Endothelial cell of umbilical vein (primary cell): ENCODE measurements at regions not wholly inside any gene's neighbourhood (a gene's known extent, or its start where the extent isn't known, plus 50 kb on each side); places are given as distances from the start of the nearest gene placed in this dataset.

Experiments used
- BruUV-seq: library from RNA; stranded (reverse); fragments of 400-500 nt; replicated peaks from 2 replicates; lab custom pipeline; 2021; lab: Mats Ljungman, UMichigan
- CTCF ChIA-PET: fragments of 300-600, 350-600 bp; sonication (Branson Sonifier 250); formaldehyde crosslinking; loops from one replicate; lab custom pipeline; 2021; ENCODE audit warnings: antibody characterized with exemption, inconsistent platforms; lab: Charles Lee
- POLR2A ChIA-PET: fragments of 300-600, 350-600 bp; sonication (Branson Sonifier 250); formaldehyde crosslinking; loops from one replicate; lab custom pipeline; 2021; ENCODE audit warnings: antibody characterized with exemption, inconsistent platforms; lab: Charles Lee
- DNase-seq: peaks from one replicate; pipeline ENCODE4 v3.0.0-alpha.2; 2011; ENCODE audit warnings: low read depth, low spot score
- FAIRE-seq: peaks from 2 replicates; lab custom pipeline; 2011; peaks lifted over from hg19 to GRCh38; lab: Jason Lieb, UNC
- H2AFZ ChIP-seq: 2 replicates; pipeline ENCODE4 v1.6.0; 2012; ENCODE audit warnings: low read depth, low read length, control low read depth, inconsistent platforms
- H3K27ac ChIP-seq: 2 replicates; pipeline ENCODE4 v1.5.1; 2011; ENCODE audit warnings: low read depth, mild to moderate bottlenecking, control low read depth, low read length, moderate library complexity; ENCODE audit not compliant: insufficient read depth
- H3K27me3 ChIP-seq, 2 experiments: 2 replicates each; pipeline versions ENCODE4 v1.6.0 to v1.6.1; 2011; ENCODE audit warnings: low read length in 2 of 2, mixed read lengths in 1 of 2; ENCODE audit not compliant: control insufficient read depth in 2 of 2, insufficient read depth in 2 of 2
- H3K36me3 ChIP-seq, 2 experiments: 2 replicates in 1 of 2; 3 replicates in 1 of 2; pipeline ENCODE4 v1.5.1; 2011; ENCODE audit warnings: low read length in 2 of 2, mild to moderate bottlenecking in 1 of 2, moderate library complexity in 1 of 2; ENCODE audit not compliant: control insufficient read depth in 2 of 2, insufficient read depth in 2 of 2; ENCODE audit errors: extremely low read depth in 1 of 2
- H3K4me1 ChIP-seq: 3 replicates; pipeline ENCODE4 v1.5.1; 2011; ENCODE audit warnings: mild to moderate bottlenecking, low read length; ENCODE audit not compliant: control insufficient read depth, insufficient read depth; ENCODE audit errors: extremely low read depth
- H3K4me2 ChIP-seq: 2 replicates; pipeline ENCODE4 v1.6.1; 2011; ENCODE audit warnings: low read length, control low read depth, mixed read lengths; ENCODE audit not compliant: insufficient read depth
- H3K4me3 ChIP-seq, 3 experiments: fragments of 200-600 bp in 1 of 3; sonication (generic), shearing (Covaris generic) in 1 of 3; replicated peaks in 1 of 3; 2 replicates each; pipeline ENCODE4 v1.5.1; 2011 to 2016; ENCODE audit warnings: control low read depth in 3 of 3, low read length in 3 of 3, mild to moderate bottlenecking in 2 of 3, inconsistent platforms in 1 of 3, low read depth in 1 of 3, moderate library complexity in 1 of 3; ENCODE audit not compliant: insufficient read depth in 1 of 3
- H3K79me2 ChIP-seq: 2 replicates; pipeline ENCODE4 v1.6.0; 2012; ENCODE audit warnings: low read length, inconsistent platforms; ENCODE audit not compliant: control insufficient read depth, insufficient read depth
- H3K9ac ChIP-seq: replicated peaks from 2 replicates; pipeline ENCODE3; 2011; ENCODE audit warnings: low read length, control low read depth; ENCODE audit not compliant: insufficient read depth; ENCODE audit errors: extremely low read depth
- H3K9me1 ChIP-seq: replicated peaks from 3 replicates; pipeline ENCODE4 v1.6.0; 2011; ENCODE audit warnings: mild to moderate bottlenecking, low read length; ENCODE audit not compliant: control insufficient read depth, insufficient read depth; ENCODE audit errors: extremely low read depth
- H3K9me3 ChIP-seq: replicated peaks from 2 replicates; pipeline ENCODE4 v1.5.1; 2012; ENCODE audit warnings: low read length, inconsistent platforms; ENCODE audit not compliant: control insufficient read depth, insufficient read depth
- H4K20me1 ChIP-seq: replicated peaks from 2 replicates; pipeline ENCODE3; 2011; ENCODE audit warnings: mild to moderate bottlenecking, low read length; ENCODE audit not compliant: control insufficient read depth, insufficient read depth; ENCODE audit errors: extremely low read depth
- EZH2 ChIP-seq: IDR thresholded peaks from 2 replicates; pipeline ENCODE4 v1.6.1; 2012; ENCODE audit warnings: borderline replicate concordance, low read depth, mild to moderate bottlenecking, moderate library complexity, low read length, inconsistent platforms; ENCODE audit not compliant: severe bottlenecking
- FOS ChIP-seq: IDR thresholded peaks from 2 replicates; pipeline ENCODE4 v1.6.1; 2011; ENCODE audit warnings: mild to moderate bottlenecking, low read length, moderate library complexity, borderline replicate concordance; ENCODE audit not compliant: insufficient read depth
- GATA2 ChIP-seq: IDR thresholded peaks from 2 replicates; pipeline ENCODE4 v1.7.0; 2011; ENCODE audit warnings: low read depth, mild to moderate bottlenecking, moderate library complexity, mixed read lengths, low read length; ENCODE audit not compliant: insufficient read length, insufficient read depth
- JUN ChIP-seq: IDR thresholded peaks from 2 replicates; pipeline ENCODE4 v1.6.1; 2011; ENCODE audit warnings: borderline replicate concordance, low read depth; ENCODE audit not compliant: insufficient read length, insufficient read depth
- MYC ChIP-seq: IDR thresholded peaks from one replicate; pipeline ENCODE4 v1.6.1; 2011; ENCODE audit warnings: mild to moderate bottlenecking, low read depth, low read length
- POLR2A ChIP-seq: IDR thresholded peaks from 2 replicates; pipeline ENCODE4 v1.6.1; 2012; ENCODE audit warnings: low read depth, mild to moderate bottlenecking, control low read depth, low read length
- POLR2AphosphoS5 ChIP-seq: IDR thresholded peaks from 2 replicates; pipeline ENCODE4 v1.6.1; 2012; ENCODE audit warnings: low read depth, mild to moderate bottlenecking, control low read depth, low read length, moderate library complexity; ENCODE audit not compliant: insufficient read depth
- dilution Hi-C: fragments of 300-500 bp; cut with MboI; formaldehyde crosslinking; loops from one replicate; pipeline ENCODE4 v1.15.0; 2019; ENCODE audit warnings: low sequenced_read_pairs; ENCODE audit not compliant: extremely low pct_ligation_motif_present
- intact Hi-C: fragments of 100-400 bp; cut with micrococcal nuclease; formaldehyde crosslinking; loops from one replicate; pipeline ENCODE4 v1.10.0; 2022
- TF ChIP-seq, protein P1 (sequence below), 2 donors: IDR thresholded peaks; 1 replicate in 1 of 2; 2 replicates in 1 of 2; pipeline ENCODE4 v1.5.1; 2011; ENCODE audit warnings: low read length in 2 of 2, mild to moderate bottlenecking in 2 of 2, moderate library complexity in 2 of 2, control low read depth in 1 of 2, inconsistent platforms in 1 of 2, low read depth in 1 of 2; ENCODE audit not compliant: insufficient read depth in 1 of 2; ENCODE audit errors: extremely low read depth in 1 of 2
- TF ChIP-seq, protein P2 (sequence below): IDR thresholded peaks from 2 replicates; pipeline ENCODE4 v1.6.1; 2011; ENCODE audit not compliant: insufficient read depth, insufficient read length

- Histone ChIP-seq H3K27ac (no peak overlapping the region), H3K4me2 (no peak overlapping the region), H3K36me3 (no peaks in the 10 kb centered on the region), H3K4me3 (no peak overlapping the region), H3K9me1 (no peaks in the 10 kb centered on the region), H4K20me1 (no peaks in the 10 kb centered on the region), H3K9me3 (no peaks in the 10 kb centered on the region), H3K27me3 (no peaks in the 10 kb centered on the region), H3K9ac (no peak overlapping the region), H3K4me1 (no peaks in the 10 kb centered on the region), H3K79me2 (no peaks in the 10 kb centered on the region), H2AFZ (no peak overlapping the region)
- TF ChIP-seq, protein P1, sequence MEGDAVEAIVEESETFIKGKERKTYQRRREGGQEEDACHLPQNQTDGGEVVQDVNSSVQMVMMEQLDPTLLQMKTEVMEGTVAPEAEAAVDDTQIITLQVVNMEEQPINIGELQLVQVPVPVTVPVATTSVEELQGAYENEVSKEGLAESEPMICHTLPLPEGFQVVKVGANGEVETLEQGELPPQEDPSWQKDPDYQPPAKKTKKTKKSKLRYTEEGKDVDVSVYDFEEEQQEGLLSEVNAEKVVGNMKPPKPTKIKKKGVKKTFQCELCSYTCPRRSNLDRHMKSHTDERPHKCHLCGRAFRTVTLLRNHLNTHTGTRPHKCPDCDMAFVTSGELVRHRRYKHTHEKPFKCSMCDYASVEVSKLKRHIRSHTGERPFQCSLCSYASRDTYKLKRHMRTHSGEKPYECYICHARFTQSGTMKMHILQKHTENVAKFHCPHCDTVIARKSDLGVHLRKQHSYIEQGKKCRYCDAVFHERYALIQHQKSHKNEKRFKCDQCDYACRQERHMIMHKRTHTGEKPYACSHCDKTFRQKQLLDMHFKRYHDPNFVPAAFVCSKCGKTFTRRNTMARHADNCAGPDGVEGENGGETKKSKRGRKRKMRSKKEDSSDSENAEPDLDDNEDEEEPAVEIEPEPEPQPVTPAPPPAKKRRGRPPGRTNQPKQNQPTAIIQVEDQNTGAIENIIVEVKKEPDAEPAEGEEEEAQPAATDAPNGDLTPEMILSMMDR (IDR thresholded peaks at IDR 0.05; ENCODE audit: extremely low read depth in 1 of 2, insufficient read depth in 1 of 2, low read depth in 1 of 2, low read length in 2 of 2): peak; percentile 38 to 62
- no peak for TF ChIP-seq POLR2A
- dilution Hi-C loops: no loop called here
- FAIRE-seq (peak; percentile 67), DNase-seq (peak; percentile 4)
- intact Hi-C loops: loop anchor here (1.0 kb wide), 1 partner anchor 160 kb away; no protein-coding TSS in a partner anchor
- CTCF ChIA-PET: interaction anchor here (3.7 kb wide), 1 partner anchor 160 kb away, joined by 33 read pairs; no protein-coding TSS in a partner anchor
- POLR2A ChIA-PET: no interaction called here
- BruUV-seq: no TSS peak
Measured at GRCh38 chr15:94164202-94164807, 67.1 kb upstream of the MCTP2 start.

GRCh38 chr15:94162939-94163338, 68.4 kb upstream of the MCTP2 start:
- intact Hi-C loops: no loop called here

More at GRCh38 chr15:94162939-94163338, 68.4 kb upstream of the MCTP2 start:
- TF ChIP-seq POLR2AphosphoS5 (no peak), GATA2 (no peak), FOS (no peak), POLR2A (no peak), MYC (no peak), EZH2 (no peak), JUN (no peak)
- TF ChIP-seq, protein P1 (IDR thresholded peaks at IDR 0.05; ENCODE audit: extremely low read depth in 1 of 2, insufficient read depth in 1 of 2, low read depth in 1 of 2, low read length in 2 of 2): no peak
- TF ChIP-seq, protein P2, sequence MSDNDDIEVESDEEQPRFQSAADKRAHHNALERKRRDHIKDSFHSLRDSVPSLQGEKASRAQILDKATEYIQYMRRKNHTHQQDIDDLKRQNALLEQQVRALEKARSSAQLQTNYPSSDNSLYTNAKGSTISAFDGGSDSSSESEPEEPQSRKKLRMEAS: no peak
- Histone ChIP-seq H3K4me2 (no peak overlapping the region), H3K27me3 (no peaks in the 10 kb centered on the region), H4K20me1 (no peaks in the 10 kb centered on the region), H3K36me3 (no peaks in the 10 kb centered on the region), H3K9me1 (no peaks in the 10 kb centered on the region), H3K4me1 (no peaks in the 10 kb centered on the region), H3K9me3 (no peaks in the 10 kb centered on the region), H3K9ac (no peak overlapping the region), H2AFZ (no peak overlapping the region), H3K27ac (no peak overlapping the region), H3K4me3 (no peak overlapping the region), H3K79me2 (no peaks in the 10 kb centered on the region)
- dilution Hi-C loops: no loop called here
- FAIRE-seq: no peak
- DNase-seq: no peak
- POLR2A ChIA-PET: no interaction called here
- BruUV-seq: no TSS peak
- CTCF ChIA-PET: interaction anchor here (0.6 to 3.7 kb wide), 2 partner anchors 36 to 161 kb away, joined by 3 to 33 read pairs; no protein-coding TSS in a partner anchor
